ENCODE measurements at regions not wholly inside any gene's neighbourhood (a gene's known extent, or its start where the extent isn't known, plus 50 kb on each side); places are given as distances from the start of the nearest gene placed in this dataset.

DNA sequence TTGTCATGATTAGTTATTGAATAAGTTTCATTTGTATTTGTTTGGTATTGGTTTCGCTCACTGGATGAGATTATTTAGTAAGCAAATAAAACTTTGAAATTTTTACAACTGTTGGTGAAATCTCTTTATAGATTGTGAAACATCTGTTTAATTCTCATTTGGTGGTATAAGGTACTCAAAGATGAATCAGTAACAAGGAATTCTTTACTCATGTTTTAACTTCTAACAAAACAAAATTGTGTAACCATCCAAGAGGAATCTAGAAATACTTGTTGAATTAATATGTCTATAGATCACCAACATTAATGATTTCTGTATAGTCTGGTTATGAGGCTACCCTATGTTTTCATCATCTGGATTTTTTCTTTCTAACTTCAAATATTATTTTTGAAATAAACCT, 62.8 kb upstream of the USP25 start:
- no TSS peak for BruUV-seq (replicated peaks)
- Histone ChIP-seq H3K79me2 (ENCODE audit: control insufficient read depth, insufficient read depth, low read length) (no peaks in the 10 kb centered on the region), H3K4me2 (ENCODE audit: insufficient read depth, low read length) (no peak overlapping the region), H4K20me1 (replicated peaks; ENCODE audit: control insufficient read depth, insufficient read depth, low read length) (no peaks in the 10 kb centered on the region), H3K4me3 (no peak overlapping the region), H3K9ac (ENCODE audit: insufficient read depth in 1 of 2, low read depth in 2 of 2, low read length in 2 of 2) (no peak overlapping the region), H3K9me1 (ENCODE audit: control insufficient read depth, insufficient read depth, low read length) (no peaks in the 10 kb centered on the region), H3K4me1 (replicated peaks in 1 of 2; ENCODE audit: control insufficient read depth in 2 of 2, insufficient read depth in 2 of 2, low read length in 2 of 2) (no peaks in the 10 kb centered on the region), H2AFZ (ENCODE audit: low read depth, low read length) (no peak overlapping the region), H3K9me3 (replicated peaks; ENCODE audit: control insufficient read depth, insufficient read depth, low read depth, low read length) (no peaks in the 10 kb centered on the region), H3K27me3 (ENCODE audit: control insufficient read depth in 2 of 2, insufficient read depth in 2 of 2, low read length in 2 of 2) (no peaks in the 10 kb centered on the region; a peak in 1 of 5 replicates), H3K27ac (ENCODE audit: extremely low read depth, low read depth, low read length) (no peak overlapping the region), H3K36me3 (ENCODE audit: control insufficient read depth, insufficient read depth, low read length) (no peaks in the 10 kb centered on the region)
- WGBS (ENCODE audit: insufficient coverage, low coverage, missing lambda C conversion rate): 20% methylated on average over 1 of the region's 1 CpG
- ATAC-seq (no peak), FAIRE-seq (no peak), DNase-seq (ENCODE audit: extremely low read depth in 1 of 4, low spot score in 3 of 4) (no peak)
- ChIA-PET POLR2A (no interaction called here), CTCF (ENCODE audit: low intra/inter-chr PET ratio) (no interaction called here)
- intact Hi-C loops (cut with micrococcal nuclease): no loop called here
- TF ChIP-seq, protein P1, sequence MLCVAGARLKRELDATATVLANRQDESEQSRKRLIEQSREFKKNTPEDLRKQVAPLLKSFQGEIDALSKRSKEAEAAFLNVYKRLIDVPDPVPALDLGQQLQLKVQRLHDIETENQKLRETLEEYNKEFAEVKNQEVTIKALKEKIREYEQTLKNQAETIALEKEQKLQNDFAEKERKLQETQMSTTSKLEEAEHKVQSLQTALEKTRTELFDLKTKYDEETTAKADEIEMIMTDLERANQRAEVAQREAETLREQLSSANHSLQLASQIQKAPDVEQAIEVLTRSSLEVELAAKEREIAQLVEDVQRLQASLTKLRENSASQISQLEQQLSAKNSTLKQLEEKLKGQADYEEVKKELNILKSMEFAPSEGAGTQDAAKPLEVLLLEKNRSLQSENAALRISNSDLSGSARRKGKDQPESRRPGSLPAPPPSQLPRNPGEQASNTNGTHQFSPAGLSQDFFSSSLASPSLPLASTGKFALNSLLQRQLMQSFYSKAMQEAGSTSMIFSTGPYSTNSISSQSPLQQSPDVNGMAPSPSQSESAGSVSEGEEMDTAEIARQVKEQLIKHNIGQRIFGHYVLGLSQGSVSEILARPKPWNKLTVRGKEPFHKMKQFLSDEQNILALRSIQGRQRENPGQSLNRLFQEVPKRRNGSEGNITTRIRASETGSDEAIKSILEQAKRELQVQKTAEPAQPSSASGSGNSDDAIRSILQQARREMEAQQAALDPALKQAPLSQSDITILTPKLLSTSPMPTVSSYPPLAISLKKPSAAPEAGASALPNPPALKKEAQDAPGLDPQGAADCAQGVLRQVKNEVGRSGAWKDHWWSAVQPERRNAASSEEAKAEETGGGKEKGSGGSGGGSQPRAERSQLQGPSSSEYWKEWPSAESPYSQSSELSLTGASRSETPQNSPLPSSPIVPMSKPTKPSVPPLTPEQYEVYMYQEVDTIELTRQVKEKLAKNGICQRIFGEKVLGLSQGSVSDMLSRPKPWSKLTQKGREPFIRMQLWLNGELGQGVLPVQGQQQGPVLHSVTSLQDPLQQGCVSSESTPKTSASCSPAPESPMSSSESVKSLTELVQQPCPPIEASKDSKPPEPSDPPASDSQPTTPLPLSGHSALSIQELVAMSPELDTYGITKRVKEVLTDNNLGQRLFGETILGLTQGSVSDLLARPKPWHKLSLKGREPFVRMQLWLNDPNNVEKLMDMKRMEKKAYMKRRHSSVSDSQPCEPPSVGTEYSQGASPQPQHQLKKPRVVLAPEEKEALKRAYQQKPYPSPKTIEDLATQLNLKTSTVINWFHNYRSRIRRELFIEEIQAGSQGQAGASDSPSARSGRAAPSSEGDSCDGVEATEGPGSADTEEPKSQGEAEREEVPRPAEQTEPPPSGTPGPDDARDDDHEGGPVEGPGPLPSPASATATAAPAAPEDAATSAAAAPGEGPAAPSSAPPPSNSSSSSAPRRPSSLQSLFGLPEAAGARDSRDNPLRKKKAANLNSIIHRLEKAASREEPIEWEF (CRISPR knock-in tag; IDR thresholded peaks at IDR 0.05): no peak
- TF ChIP-seq CEBPB (tag; IDR thresholded peaks at IDR 0.05) (peak; percentile 53), THRA (IDR thresholded peaks at IDR 0.05) (no peak), PTRF (tag; IDR thresholded peaks at IDR 0.05) (no peak)
- TF ChIP-seq, protein P2, sequence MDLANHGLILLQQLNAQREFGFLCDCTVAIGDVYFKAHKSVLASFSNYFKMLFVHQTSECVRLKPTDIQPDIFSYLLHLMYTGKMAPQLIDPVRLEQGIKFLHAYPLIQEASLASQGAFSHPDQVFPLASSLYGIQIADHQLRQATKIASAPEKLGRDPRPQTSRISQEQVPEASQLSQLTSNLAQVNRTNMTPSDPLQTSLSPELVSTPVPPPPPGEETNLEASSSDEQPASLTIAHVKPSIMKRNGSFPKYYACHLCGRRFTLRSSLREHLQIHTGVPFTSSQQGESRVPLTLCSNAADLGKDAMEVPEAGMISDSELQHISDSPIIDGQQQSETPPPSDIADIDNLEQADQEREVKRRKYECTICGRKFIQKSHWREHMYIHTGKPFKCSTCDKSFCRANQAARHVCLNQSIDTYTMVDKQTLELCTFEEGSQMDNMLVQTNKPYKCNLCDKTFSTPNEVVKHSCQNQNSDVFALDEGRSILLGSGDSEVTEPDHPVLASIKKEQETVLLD (IDR thresholded peaks at IDR 0.05): no peak
- in situ Hi-C loops (cut with MboI): no loop called here
